Retinal pigment epithelial cell (primary cell): ENCODE measurements at regions not wholly inside any gene's neighbourhood (a gene's known extent, or its start where the extent isn't known, plus 50 kb on each side); places are given as distances from the start of the nearest gene placed in this dataset.

Source experiments
- DNase-seq: peaks from one replicate; pipeline ENCODE4 v3.0.0-alpha.2; 2010; ENCODE audit warnings: low read depth
- H3K4me3 ChIP-seq: 2 replicates; pipeline ENCODE4 v1.5.1; 2011; ENCODE audit warnings: mild to moderate bottlenecking, low read length, control low read depth, moderate library complexity
- TF ChIP-seq, protein P1 (sequence below): conservative IDR thresholded peaks from 2 replicates; pipeline ENCODE4 v1.5.1; 2011; ENCODE audit warnings: low read depth, low read length, control low read depth, inconsistent platforms

DNA sequence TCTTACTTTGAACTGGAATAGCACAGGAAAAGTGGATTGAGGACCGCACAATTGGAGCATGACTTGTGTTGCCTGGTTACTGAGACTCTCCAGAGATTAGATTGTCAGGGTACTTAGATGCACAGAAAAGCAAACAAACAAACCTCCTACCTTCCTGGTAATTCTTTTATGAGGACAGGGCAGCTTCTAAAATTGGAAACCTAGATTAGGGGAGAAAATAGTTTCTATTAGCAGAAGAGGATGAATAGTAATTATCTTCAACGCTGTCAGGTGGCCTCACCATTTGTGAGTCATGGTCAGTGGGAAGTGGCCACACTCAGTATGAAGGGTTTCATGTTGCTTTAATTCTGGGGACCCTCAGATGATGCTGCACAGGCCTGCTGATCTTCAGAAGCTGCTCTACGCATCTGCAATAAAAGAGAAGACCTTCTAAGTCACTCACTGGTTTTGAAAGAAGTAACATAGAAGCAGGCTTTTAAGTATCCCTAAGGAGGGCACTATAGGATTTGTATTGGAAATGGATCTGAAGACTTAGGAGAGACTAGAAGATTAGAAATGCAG lies 106.8 kb downstream of the LACC1 start:
- TF ChIP-seq, protein P1, sequence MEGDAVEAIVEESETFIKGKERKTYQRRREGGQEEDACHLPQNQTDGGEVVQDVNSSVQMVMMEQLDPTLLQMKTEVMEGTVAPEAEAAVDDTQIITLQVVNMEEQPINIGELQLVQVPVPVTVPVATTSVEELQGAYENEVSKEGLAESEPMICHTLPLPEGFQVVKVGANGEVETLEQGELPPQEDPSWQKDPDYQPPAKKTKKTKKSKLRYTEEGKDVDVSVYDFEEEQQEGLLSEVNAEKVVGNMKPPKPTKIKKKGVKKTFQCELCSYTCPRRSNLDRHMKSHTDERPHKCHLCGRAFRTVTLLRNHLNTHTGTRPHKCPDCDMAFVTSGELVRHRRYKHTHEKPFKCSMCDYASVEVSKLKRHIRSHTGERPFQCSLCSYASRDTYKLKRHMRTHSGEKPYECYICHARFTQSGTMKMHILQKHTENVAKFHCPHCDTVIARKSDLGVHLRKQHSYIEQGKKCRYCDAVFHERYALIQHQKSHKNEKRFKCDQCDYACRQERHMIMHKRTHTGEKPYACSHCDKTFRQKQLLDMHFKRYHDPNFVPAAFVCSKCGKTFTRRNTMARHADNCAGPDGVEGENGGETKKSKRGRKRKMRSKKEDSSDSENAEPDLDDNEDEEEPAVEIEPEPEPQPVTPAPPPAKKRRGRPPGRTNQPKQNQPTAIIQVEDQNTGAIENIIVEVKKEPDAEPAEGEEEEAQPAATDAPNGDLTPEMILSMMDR = no peak
- DNase-seq = no peak
- no peak overlapping the region for H3K4me3 ChIP-seq

DNA sequence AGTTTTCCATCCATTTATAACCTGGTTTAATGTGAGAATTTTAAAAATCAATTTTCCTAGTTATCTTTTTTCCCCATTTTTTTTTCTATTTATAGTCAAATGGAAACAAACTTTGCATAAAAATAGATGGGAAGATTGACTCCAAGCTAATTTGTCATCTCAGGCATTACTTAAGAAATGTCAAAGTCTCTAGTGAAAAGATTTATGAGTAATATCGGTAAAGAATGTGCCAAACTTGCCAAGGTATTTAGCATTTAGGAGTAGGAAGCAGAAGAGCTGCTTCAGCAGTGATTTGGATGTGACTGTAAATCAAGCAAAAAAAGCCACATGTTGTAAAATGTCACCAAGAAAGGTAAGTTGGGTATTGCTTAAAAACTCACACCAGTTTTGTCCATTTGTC lies 108.6 kb downstream of the LACC1 start:
- no peak overlapping the region for H3K4me3 ChIP-seq
- TF ChIP-seq, protein P1 = no peak
- DNase-seq = no peak

DNA sequence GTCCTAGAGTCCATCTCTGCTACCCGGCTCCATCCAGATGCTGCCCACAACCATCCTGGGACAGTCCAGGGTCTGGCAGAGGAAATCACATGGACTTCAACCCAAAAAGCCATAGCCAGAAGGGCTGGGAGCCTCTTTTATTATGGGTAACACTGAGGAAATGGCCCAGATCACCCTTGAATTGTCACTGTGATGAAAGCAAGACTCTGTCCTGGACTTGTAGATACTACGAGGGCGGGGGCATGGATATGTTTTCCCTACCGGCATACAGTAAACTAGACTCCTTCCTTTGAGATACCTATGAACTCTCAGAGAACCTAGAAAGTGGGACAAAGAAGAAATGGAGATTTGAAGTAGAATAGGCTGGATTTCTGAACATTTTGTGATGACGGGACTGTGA lies 110.3 kb downstream of the LACC1 start:
- TF ChIP-seq, protein P1 = no peak
- DNase-seq = no peak

DNA sequence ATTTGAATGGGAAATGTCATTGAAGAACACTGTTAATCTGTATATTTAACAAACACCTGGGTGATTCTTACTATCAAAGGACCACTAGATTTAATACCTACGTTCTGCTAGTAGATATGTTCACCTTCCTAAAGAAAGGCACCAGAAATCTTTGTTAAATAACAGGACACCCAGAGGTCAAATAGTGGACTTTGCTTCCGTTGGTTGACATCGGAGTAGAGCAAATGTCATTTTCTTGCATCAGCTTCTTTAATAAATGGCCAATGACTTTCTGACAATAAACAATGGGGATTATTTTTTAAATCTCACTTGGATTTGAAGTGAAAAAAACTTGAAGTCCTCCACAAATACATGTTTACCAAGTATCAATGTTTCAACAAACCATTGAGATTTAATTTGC lies 111.1 kb downstream of the LACC1 start:
- TF ChIP-seq, protein P1 = no peak

More for the DNA sequence above, 110.3 kb downstream of the LACC1 start:
- no peak overlapping the region for H3K4me3 ChIP-seq

DNA sequence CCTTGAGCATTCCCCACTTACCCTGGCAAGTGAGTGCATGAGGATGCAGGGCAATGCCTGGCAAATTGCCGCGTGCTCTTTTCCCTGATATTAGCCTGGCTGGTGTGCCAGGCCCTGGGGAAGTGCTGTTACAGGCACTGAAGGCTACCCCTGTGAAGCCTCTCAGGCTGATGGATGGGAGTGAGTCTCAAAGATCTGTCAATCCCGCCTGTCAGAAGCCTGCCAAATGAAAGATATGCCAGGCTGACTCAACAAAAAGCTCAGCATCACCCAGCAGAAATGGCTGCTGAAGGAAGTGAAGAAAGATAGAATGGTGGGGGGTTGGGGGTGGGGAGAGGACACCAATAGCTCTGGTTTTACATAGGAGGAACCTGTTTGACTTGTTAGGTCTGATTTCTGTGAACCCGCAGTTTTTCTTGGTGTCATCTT lies 112.1 kb downstream of the LACC1 start:
- H3K4me3 ChIP-seq = no peak overlapping the region
- no peak for DNase-seq
- TF ChIP-seq, protein P1 = no peak

More for the DNA sequence above, 111.1 kb downstream of the LACC1 start:
- H3K4me3 ChIP-seq = no peak overlapping the region
- no peak for DNase-seq

DNA sequence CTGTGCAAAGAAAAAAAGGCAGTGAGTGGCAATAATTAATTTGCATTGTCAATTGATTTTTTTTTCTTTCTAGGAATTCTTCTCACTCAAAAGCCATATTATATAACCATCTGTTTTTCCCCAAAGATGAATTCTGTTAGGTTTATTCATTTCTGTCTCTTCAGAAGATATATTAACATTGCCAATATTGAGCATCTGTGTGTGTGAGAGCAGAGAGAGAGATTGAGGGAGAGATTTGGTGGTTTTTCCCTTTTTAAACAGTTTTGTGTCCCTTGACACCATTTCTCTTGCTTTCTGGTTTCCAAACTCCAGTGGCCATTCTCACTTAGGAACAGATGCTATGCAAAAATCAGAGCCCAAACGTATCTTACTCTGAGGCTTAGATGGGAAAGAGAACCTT lies 112.5 kb downstream of the LACC1 start:
- no peak overlapping the region for H3K4me3 ChIP-seq
- TF ChIP-seq, protein P1 = no peak
- no peak for DNase-seq

DNA sequence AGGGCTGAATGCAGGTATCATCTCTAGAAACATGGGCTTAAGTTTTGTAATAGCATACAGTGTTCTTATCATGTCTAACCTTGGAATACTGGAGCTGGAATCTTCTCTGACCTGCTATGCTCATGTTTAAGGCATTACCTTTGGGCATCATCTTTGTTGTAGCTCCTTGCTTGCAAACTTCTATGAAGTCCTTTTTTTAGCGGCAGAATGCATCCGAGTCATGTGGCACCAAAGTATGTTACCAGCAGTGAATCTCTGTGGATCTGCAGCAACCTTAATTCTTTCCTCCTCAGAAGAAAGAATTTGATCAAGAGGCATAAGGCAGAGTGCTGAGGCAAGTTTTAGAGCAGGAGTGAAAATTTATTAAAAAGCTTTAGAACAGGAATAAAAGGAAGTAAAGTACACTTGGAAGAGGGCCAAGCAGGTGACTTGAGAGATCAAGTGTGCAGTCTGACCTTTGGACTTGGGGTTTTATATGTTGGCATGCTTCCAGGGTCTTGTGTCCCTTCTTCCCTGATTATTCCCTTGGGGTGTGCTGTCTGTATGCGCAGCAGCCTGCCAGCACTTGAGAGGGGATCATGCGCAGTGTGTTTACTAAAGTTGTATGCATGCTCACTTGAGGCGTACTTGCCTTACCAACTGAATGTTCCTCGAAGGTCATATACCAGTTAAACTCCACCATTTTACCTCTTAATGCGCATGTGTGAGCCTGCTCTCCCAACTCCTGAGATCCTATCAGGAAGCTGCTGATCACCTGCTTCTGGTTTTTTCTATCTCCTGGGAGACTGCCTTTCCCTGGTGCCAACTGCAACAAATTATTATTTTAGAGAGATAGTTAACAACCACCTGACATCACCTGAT lies 115.5 kb downstream of the LACC1 start:
- TF ChIP-seq, protein P1 = no peak
- DNase-seq = no peak
- H3K4me3 ChIP-seq = no peak overlapping the region
